NCI-H1930 (cell line): ENCODE measurements at regions not wholly inside any gene's neighbourhood (a gene's known extent, or its start where the extent isn't known, plus 50 kb on each side); places are given as distances from the start of the nearest gene placed in this dataset.

Source experiments
- DNase-seq, 2 experiments: peaks; one replicate each; lab custom pipeline; 2025; lab: John Stamatoyannopoulos, UW

- no peak for DNase-seq
These were observed 105.0 kb upstream of the LINC00305 start for GRCh38 chr18:64253873-64254272.

- DNase-seq, result no peak
These were observed 104.3 kb upstream of the LINC00305 start for GRCh38 chr18:64253222-64253621.

DNA sequence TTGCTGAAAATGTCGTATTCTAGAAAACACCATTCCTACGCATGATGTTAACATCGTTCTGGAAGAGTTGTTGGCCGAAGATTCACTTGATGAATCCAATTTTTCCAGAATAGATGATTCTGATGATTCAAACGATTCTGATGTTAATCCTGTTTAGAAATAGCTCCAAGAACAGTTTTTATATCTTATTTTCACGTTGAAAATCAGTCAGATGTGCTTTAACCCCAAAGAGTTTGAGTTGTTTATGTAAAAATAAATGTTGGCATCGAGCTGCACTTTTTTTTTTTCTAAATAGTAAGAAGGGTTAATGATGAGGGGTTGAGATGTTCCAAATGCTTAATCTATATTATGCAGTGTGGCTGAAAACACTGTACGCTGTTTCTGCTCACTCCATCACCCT is 99.9 kb upstream of the LINC00305 start:
- DNase-seq, result no peak

DNA sequence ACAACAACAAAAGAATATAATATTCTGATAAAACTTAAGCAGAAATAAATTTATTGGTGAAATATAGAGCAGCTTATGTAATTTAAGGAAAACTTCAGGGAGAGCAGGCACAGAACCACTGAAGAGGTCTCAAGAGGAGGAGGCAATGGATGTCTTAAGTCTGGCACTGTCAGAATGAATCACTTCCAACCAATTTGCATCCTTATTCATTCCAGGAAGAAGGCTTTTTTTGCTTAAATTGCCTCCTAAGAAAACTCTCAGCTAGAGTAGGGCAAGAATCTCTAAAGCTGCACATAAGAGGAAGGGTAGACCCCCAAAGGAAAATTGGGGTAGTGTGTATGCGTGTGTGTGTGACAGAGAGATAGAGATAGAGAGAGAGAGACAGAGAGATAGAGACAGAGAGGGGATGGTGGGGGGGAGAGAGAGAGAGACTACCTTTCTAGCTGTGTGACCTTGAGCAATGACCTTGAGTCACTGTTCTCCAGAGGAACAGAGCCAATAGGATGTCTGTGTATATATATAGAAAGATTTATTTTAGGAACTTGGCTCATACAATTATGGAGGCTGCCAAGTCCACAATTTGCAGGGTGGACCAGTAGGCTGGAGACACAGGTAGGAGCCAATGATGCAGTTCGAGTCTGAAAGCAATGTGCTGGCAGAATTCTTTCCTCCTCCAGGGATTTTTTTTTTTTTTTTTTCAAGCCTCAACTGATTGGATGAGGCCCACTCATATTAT is 96.4 kb upstream of the LINC00305 start:
- DNase-seq, result no peak

GRCh38 chr18:64244571-64244970 is 95.7 kb upstream of the LINC00305 start:
- DNase-seq, result peak in 1 of 2 experiments; percentile 26

DNA sequence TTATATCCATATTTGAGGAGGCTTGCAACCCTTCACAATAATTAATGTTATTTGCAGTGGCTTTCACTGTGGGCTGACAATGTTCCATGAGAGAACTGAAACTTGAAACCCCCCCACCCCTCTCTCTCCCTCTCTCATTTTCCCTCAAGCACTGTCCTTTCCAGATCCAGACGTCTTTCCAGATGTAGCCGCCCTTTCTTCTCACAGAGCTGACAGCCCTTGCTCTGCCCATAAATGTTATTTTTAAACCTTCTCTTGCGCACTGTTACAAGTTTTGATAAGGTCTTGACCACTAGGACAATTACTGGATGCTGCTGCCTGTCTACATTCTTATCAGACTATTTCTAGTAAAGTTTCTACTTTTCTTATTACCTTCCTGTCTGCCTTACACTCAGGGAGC is 91.4 kb upstream of the LINC00305 start:
- DNase-seq, result no peak

DNA sequence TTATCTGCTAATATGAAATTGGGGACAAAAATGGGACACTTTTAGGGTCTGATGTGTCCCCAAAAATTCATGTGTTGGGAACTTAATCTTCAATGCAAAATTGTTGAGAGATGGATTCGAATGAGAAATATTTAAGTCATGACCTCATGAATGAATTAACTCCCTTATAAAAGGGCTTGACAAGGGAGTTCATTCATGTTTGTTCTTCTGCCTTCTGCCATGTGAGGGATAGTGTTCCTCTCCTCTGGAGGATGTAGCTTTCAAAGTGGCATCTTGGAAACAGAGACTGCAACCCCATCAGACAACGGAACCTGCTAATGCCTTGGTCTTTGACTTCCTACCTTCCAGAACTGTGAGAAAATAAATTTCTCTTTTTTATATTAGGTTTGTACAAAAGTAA is 89.2 kb upstream of the LINC00305 start:
- DNase-seq, result no peak

- DNase-seq, result no peak
These were observed 85.4 kb upstream of the LINC00305 start for GRCh38 chr18:64234321-64234720.

- no peak for DNase-seq
These were observed 85.0 kb upstream of the LINC00305 start for GRCh38 chr18:64233851-64234250.

DNA sequence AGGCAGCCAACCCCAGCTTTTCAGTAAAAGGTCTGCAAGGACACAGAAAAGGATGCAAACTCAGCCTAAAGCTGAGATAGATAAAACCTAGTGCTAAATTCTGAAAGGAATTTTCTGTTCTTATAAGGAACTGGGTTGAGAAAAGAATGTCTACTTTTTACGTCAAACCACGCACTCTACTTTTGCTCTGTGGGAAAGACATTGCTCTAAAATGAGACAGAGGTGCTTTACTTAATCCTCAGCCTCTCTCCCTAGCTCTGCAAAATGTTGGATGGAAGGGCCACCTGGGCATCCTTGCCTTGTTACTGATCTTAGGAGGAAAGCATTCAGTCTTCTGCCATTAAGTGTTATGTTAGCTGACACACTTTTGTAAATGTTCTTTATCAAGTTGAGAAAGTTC is 72.1 kb upstream of the LINC00305 start:
- DNase-seq, result no peak

DNA sequence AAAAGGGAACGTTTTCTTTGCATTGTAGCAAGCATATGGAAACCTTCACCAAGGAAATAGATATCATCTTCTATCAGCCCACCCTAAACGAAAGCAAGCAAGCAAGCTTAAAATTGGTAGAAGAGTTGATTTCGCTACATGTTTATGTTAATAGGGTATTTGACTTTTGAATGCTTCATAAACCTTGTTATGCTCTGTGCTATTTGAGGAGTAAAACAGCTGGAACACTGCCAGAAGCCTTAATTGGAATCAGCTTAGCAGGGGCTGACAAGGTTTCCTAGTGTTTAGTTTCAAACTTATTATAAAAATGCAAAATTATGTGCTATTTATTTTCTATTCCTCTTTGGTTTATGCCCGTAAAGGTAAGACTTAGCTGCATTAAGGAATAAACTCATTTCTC is 70.6 kb upstream of the LINC00305 start:
- DNase-seq, result no peak

- no peak for DNase-seq
These were observed 61.6 kb upstream of the LINC00305 start for GRCh38 chr18:64210401-64210949.

GRCh38 chr18:64208516-64208915 is 59.6 kb upstream of the LINC00305 start:
- no peak for DNase-seq

GRCh38 chr18:64207820-64208219 is 58.9 kb upstream of the LINC00305 start:
- DNase-seq, result no peak

DNA sequence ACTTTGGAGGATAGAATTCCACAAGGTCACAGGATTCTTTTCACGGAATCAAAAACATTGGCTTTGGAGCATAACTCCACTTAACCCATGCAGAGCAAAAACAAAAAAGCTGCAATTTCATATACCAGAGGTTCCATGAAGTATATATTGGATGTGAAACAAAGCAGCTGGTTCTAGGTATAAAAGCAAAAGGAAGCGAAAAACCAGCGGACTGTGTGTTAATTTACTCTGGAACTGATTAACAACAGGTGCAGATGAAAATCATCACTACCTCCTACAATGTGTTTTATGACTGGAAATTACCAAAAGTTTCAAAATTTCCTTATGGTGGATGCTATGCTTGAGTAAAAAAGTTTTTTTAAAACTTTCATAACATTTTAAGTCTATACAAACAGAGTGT is 54.4 kb upstream of the LINC00305 start:
- DNase-seq, result no peak

DNA sequence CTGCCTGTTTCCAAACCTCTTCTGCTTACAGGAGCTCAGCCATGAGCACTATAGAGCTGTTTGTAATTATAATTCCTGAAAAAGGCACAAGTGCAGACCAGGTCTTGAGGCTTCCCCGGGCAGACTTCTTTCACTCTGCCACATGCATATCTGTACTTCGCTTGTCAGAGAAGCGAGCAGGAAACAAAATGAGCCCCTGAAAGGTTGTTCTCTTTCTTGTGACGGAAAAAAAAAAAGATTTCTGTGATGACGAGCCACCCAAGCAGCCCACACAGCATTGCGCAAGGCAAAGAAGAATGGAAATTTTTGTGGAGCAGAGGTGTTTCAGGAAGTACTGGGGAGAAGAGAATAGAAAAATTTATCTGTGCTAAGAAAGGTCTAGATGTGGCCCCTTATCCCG is 54.0 kb upstream of the LINC00305 start:
- no peak for DNase-seq

GRCh38 chr18:64202210-64202836 is 53.4 kb upstream of the LINC00305 start:
- no peak for DNase-seq

DNA sequence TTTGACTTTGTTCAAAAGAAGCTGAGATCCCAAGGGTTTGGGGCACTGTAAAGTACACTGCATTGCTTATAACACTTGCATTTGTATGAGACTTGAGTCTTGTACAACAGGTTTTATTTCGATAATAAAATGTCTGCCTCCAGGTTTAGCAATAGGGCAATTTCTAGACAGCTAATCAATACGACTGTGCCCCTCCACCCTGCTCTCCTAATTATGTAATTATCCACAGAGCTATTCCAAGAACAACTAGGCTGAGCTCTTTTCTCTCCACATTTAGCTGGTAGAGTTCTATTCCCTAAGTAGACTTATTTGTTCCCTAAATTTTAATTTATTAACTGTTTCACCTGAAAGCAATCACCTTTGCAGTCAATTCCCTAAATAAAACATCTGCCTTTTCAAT is 52.9 kb upstream of the LINC00305 start:
- DNase-seq, result no peak

GRCh38 chr18:64199581-64199980 is 50.7 kb upstream of the LINC00305 start:
- DNase-seq, result no peak
